ENCODE measurements at regions not wholly inside any gene's neighbourhood (a gene's known extent, or its start where the extent isn't known, plus 50 kb on each side); places are given as distances from the start of the nearest gene placed in this dataset.

GRCh38 chr2:192487636-192488035, 292.9 kb upstream of the TMEFF2 start:
- no peak for TF ChIP-seq CTCF (IDR thresholded peaks at IDR 0.05)
- TF ChIP-seq EP300 (IDR thresholded peaks at IDR 0.05): no peak
- TF ChIP-seq POLR2A (IDR thresholded peaks at IDR 0.05): no peak
- TF ChIP-seq POLR2AphosphoS5 (IDR thresholded peaks at IDR 0.05): no peak

Measured in suprapubic skin (tissue), 4 donors.